Testis (tissue), 2 donors: ENCODE measurements at regions not wholly inside any gene's neighbourhood (a gene's known extent, or its start where the extent isn't known, plus 50 kb on each side); places are given as distances from the start of the nearest gene placed in this dataset.

Source experiments
- CTCF ChIP-seq, 3 experiments: fragments of 450-650 bp in 2 of 3; fragments of 200-600 bp in 1 of 3; sonication (generic) in 1 of 3; IDR thresholded peaks; one replicate each; pipeline ENCODE4 v1.5.1; 2016 to 2019; ENCODE audit warnings: antibody characterized with exemption in 3 of 3, mild to moderate bottlenecking in 2 of 3, moderate library complexity in 1 of 3
- POLR2A ChIP-seq: fragments of 450-650 bp; IDR thresholded peaks from one replicate; pipeline ENCODE4 v1.6.1; 2017; ENCODE audit warnings: antibody characterized with exemption, mild to moderate bottlenecking, moderate library complexity

- TF ChIP-seq CTCF (IDR thresholded peaks at IDR 0.05) (no peak), POLR2A (no peak)
Measured at GRCh38 chr10:84933402-84933801, 605.0 kb downstream of the CCSER2 start.
